ENCODE measurements at regions not wholly inside any gene's neighbourhood (a gene's known extent, or its start where the extent isn't known, plus 50 kb on each side); places are given as distances from the start of the nearest gene placed in this dataset.

- Histone ChIP-seq H3K27ac (no peak overlapping the region), H3K4me3 (no peak overlapping the region), H3K27me3 (no peaks in the 10 kb centered on the region), H3K4me1 (replicated peaks in 1 of 2) (no peaks in the 10 kb centered on the region), H3K36me3 (replicated peaks in 1 of 2) (no peaks in the 10 kb centered on the region), H3K9me3 (replicated peaks in 1 of 3) (no peaks in the 10 kb centered on the region)
- intact Hi-C loops (cut with DNase I) = no loop called here
- 75 to 93% (median 84%) methylated on average over 2 of the region's 2 CpGs for WGBS, 4 donors
- no peak for DNase-seq
- TF ChIP-seq POLR2A (IDR thresholded peaks at IDR 0.05) (no peak), CTCF (IDR thresholded peaks at IDR 0.05) (no peak)
Measured at GRCh38 chr7:84283798-84284197, 89.2 kb upstream of the SEMA3A start.

GRCh38 chr7:84281518-84281917 is 86.9 kb upstream of the SEMA3A start:
- DNase-seq = no peak
- intact Hi-C loops (cut with DNase I) = no loop called here
- H3K27ac ChIP-seq = no peak overlapping the region
- H3K36me3 ChIP-seq (replicated peaks in 1 of 2) = no peaks in the 10 kb centered on the region
- no peak overlapping the region for H3K4me3 ChIP-seq
- H3K9me3 ChIP-seq (replicated peaks in 1 of 3) = no peaks in the 10 kb centered on the region
- TF ChIP-seq CTCF (IDR thresholded peaks at IDR 0.05) (no peak), POLR2A (IDR thresholded peaks at IDR 0.05) (no peak)
- H3K27me3 ChIP-seq = no peaks in the 10 kb centered on the region
- H3K4me1 ChIP-seq (replicated peaks in 1 of 2) = no peaks in the 10 kb centered on the region

- Histone ChIP-seq H3K4me1 (replicated peaks in 1 of 2) (no peaks in the 10 kb centered on the region), H3K9me3 (replicated peaks in 1 of 3) (no peaks in the 10 kb centered on the region), H3K36me3 (replicated peaks in 1 of 2) (no peaks in the 10 kb centered on the region), H3K4me3 (no peak overlapping the region), H3K27ac (no peak overlapping the region), H3K27me3 (no peaks in the 10 kb centered on the region)
- intact Hi-C loops (cut with DNase I) = no loop called here
- TF ChIP-seq CTCF (IDR thresholded peaks at IDR 0.05) = no peak
- TF ChIP-seq POLR2A (IDR thresholded peaks at IDR 0.05) = no peak
- DNase-seq = no peak
- WGBS, 4 donors = 53 to 71% (median 60%) methylated on average over 2 of the region's 2 CpGs
Measured at GRCh38 chr7:84277628-84278224, 83.1 kb upstream of the SEMA3A start.

GRCh38 chr7:84274029-84274638 is 79.5 kb upstream of the SEMA3A start:
- H3K4me1 ChIP-seq (replicated peaks in 1 of 2) = no peaks in the 10 kb centered on the region
- TF ChIP-seq CTCF (IDR thresholded peaks at IDR 0.05) = no peak
- TF ChIP-seq POLR2A (IDR thresholded peaks at IDR 0.05) = no peak
- no peak overlapping the region for H3K4me3 ChIP-seq
- no peaks in the 10 kb centered on the region for H3K27me3 ChIP-seq
- no peaks in the 10 kb centered on the region for H3K36me3 ChIP-seq (replicated peaks in 1 of 2)
- DNase-seq = no peak
- H3K9me3 ChIP-seq (replicated peaks in 1 of 3) = no peaks in the 10 kb centered on the region
- intact Hi-C loops (cut with DNase I) = no loop called here
- H3K27ac ChIP-seq = no peak overlapping the region
- 78 to 84% (median 80%) methylated on average over 3 of the region's 3 CpGs for WGBS, 4 donors
